Right lobe of liver (tissue), 4 donors: ENCODE measurements at regions not wholly inside any gene's neighbourhood (a gene's known extent, or its start where the extent isn't known, plus 50 kb on each side); places are given as distances from the start of the nearest gene placed in this dataset.
"Not testable (repeated sequence)": the region's sequence is repeated elsewhere in the genome, so short reads cannot be mapped to it uniquely, and the experiment has no call there.

Experiments used
- CTCF ChIP-seq, 4 donors: fragments of 200-600 bp in 3 of 4; fragments of 450-650 bp in 1 of 4; IDR thresholded peaks; one replicate each; pipeline versions ENCODE4 v1.5.1 to v1.8.0; 2016 to 2022; ENCODE audit warnings: antibody characterized with exemption in 4 of 4, mild to moderate bottlenecking in 2 of 4
- POLR2A ChIP-seq: fragments of 450-650 bp; IDR thresholded peaks from one replicate; pipeline ENCODE4 v1.6.1; 2017; ENCODE audit warnings: antibody characterized with exemption, mild to moderate bottlenecking
- donor health status: DM: no; HTN: no; CAD: no.
- donor health status: DM: no; HTN: no; CAD: no.
- donor health status: DM: no; HTN: yes; CAD: no.

- TF ChIP-seq CTCF (IDR thresholded peaks at IDR 0.05); POLR2A: not testable (repeated sequence)
These were observed 201.2 kb downstream of the RTP5 start for GRCh38 chr2:242070726-242071125.
